ENCODE measurements at regions not wholly inside any gene's neighbourhood (a gene's known extent, or its start where the extent isn't known, plus 50 kb on each side); places are given as distances from the start of the nearest gene placed in this dataset.

DNA sequence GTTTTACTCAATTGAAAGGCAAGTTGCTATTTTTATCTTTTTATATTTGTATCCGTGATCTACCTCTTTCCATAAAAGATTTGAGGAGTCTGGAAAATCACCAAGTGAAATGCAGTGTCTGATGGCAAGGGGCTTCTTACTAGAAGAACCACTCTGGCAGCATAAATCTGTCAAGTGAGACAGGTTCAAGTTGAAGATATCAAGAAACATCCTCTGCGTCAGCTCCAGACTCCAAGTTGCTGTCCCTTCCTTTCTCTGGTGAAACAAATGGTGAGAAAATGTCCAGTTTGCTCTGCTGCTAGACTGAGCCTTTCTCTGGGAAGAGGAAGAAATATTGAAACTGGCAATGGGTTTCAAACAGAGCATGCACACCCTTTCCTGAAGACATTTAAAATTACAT is 411.2 kb downstream of the PLPP3 start:
- Histone ChIP-seq H4K20me1 (ENCODE audit: insufficient read depth, low read length) (no peaks in the 10 kb centered on the region), H3K79me2 (ENCODE audit: insufficient read depth, low read length) (no peaks in the 10 kb centered on the region), H3F3A (ENCODE audit: insufficient read depth, low read length) (no peaks in the 10 kb centered on the region), H3K27me3 (ENCODE audit: insufficient read depth, low read length) (no peaks in the 10 kb centered on the region), H3K4me3 (ENCODE audit: low read depth, low read length, poor library complexity, severe bottlenecking) (no peak overlapping the region), H2AFZ (ENCODE audit: low read length) (no peak overlapping the region), H3K27ac (ENCODE audit: low read depth, low read length, poor library complexity, severe bottlenecking) (no peak overlapping the region), H3K36me3 (ENCODE audit: insufficient read depth, low read length) (no peaks in the 10 kb centered on the region), H3K9me2 (ENCODE audit: low read depth, low read length) (no peaks in the 10 kb centered on the region), H3K4me1 (ENCODE audit: insufficient read depth, low read length, severe bottlenecking) (no peaks in the 10 kb centered on the region), H3K9ac (ENCODE audit: low read length) (no peak overlapping the region), H3K4me2 (ENCODE audit: low read length) (no peak overlapping the region), H3K9me3 (ENCODE audit: low read length) (no peaks in the 10 kb centered on the region)
- no peak for TF ChIP-seq EZH2 (IDR thresholded peaks at IDR 0.05; ENCODE audit: borderline replicate concordance, low read length)

- Histone ChIP-seq H3K4me2 (ENCODE audit: low read length) (no peak overlapping the region), H3K4me3 (ENCODE audit: low read depth, low read length, poor library complexity, severe bottlenecking) (no peak overlapping the region), H3K9me3 (ENCODE audit: low read length) (no peaks in the 10 kb centered on the region), H3K36me3 (ENCODE audit: insufficient read depth, low read length) (no peaks in the 10 kb centered on the region), H4K20me1 (ENCODE audit: insufficient read depth, low read length) (no peaks in the 10 kb centered on the region), H3K9me2 (ENCODE audit: low read depth, low read length) (no peaks in the 10 kb centered on the region), H3K27me3 (ENCODE audit: insufficient read depth, low read length) (no peaks in the 10 kb centered on the region), H3K4me1 (ENCODE audit: insufficient read depth, low read length, severe bottlenecking) (no peaks in the 10 kb centered on the region), H2AFZ (ENCODE audit: low read length) (no peak overlapping the region), H3F3A (ENCODE audit: insufficient read depth, low read length) (no peaks in the 10 kb centered on the region), H3K27ac (ENCODE audit: low read depth, low read length, poor library complexity, severe bottlenecking) (no peak overlapping the region), H3K79me2 (ENCODE audit: insufficient read depth, low read length) (no peaks in the 10 kb centered on the region), H3K9ac (ENCODE audit: low read length) (no peak overlapping the region)
- TF ChIP-seq EZH2 (IDR thresholded peaks at IDR 0.05; ENCODE audit: borderline replicate concordance, low read length), result no peak
Observed at GRCh38 chr1:56167596-56167995, 411.8 kb downstream of the PLPP3 start.

DNA sequence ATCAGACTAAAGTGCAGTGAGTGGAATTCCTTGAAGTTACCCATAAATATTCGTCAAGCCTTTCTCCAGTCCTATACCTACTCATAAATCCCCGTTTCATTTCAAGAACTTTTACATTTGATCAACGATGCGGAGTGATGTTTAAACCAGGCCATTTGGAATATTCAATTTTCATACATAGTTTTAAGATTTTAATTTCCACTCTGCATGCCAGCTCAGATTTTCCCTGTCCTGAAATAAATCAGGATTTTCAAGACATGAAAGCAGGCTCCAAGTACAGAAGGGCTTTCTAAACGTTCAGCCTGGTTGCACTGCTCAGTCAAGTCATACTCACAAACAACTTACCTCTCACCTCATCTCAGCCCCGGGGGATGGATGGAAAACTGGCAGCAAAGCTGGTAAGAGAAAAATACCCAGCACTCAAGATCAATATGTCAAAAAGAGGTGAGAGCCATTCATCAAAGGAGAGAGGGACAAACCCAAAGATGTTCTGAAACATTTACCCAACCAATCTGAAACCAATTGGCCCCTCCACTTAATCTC is 418.5 kb downstream of the PLPP3 start:
- Histone ChIP-seq H3K4me2 (ENCODE audit: low read length) (no peak overlapping the region), H3K79me2 (ENCODE audit: insufficient read depth, low read length) (no peaks in the 10 kb centered on the region), H3K4me1 (ENCODE audit: insufficient read depth, low read length, severe bottlenecking) (no peaks in the 10 kb centered on the region), H3K9me2 (ENCODE audit: low read depth, low read length) (no peaks in the 10 kb centered on the region), H3K36me3 (ENCODE audit: insufficient read depth, low read length) (no peaks in the 10 kb centered on the region), H3K9ac (ENCODE audit: low read length) (no peak overlapping the region), H3F3A (ENCODE audit: insufficient read depth, low read length) (no peaks in the 10 kb centered on the region), H4K20me1 (ENCODE audit: insufficient read depth, low read length) (no peaks in the 10 kb centered on the region), H3K9me3 (ENCODE audit: low read length) (no peaks in the 10 kb centered on the region), H3K4me3 (ENCODE audit: low read depth, low read length, poor library complexity, severe bottlenecking) (no peak overlapping the region), H2AFZ (ENCODE audit: low read length) (no peak overlapping the region), H3K27me3 (ENCODE audit: insufficient read depth, low read length) (no peaks in the 10 kb centered on the region), H3K27ac (ENCODE audit: low read depth, low read length, poor library complexity, severe bottlenecking) (no peak overlapping the region)
- TF ChIP-seq CTCF (IDR thresholded peaks at IDR 0.05; ENCODE audit: low read length), result no peak
- no peak for TF ChIP-seq EZH2 (IDR thresholded peaks at IDR 0.05; ENCODE audit: borderline replicate concordance, low read length)

- no peaks in the 10 kb centered on the region for H3K4me1 ChIP-seq (ENCODE audit: insufficient read depth, low read length, severe bottlenecking)
- no peaks in the 10 kb centered on the region for H3F3A ChIP-seq (ENCODE audit: insufficient read depth, low read length)
- H2AFZ ChIP-seq (ENCODE audit: low read length), result no peak overlapping the region
- TF ChIP-seq EZH2 (IDR thresholded peaks at IDR 0.05; ENCODE audit: borderline replicate concordance, low read length) (no peak), CTCF (IDR thresholded peaks at IDR 0.05; ENCODE audit: low read length) (no peak)
- H3K79me2 ChIP-seq (ENCODE audit: insufficient read depth, low read length), result no peaks in the 10 kb centered on the region
- H3K27ac ChIP-seq (ENCODE audit: low read depth, low read length, poor library complexity, severe bottlenecking), result no peak overlapping the region
- H3K27me3 ChIP-seq (ENCODE audit: insufficient read depth, low read length), result no peaks in the 10 kb centered on the region
- H3K4me2 ChIP-seq (ENCODE audit: low read length), result no peak overlapping the region
- no peaks in the 10 kb centered on the region for H3K9me2 ChIP-seq (ENCODE audit: low read depth, low read length)
- H3K9me3 ChIP-seq (ENCODE audit: low read length), result no peaks in the 10 kb centered on the region
- H3K4me3 ChIP-seq (ENCODE audit: low read depth, low read length, poor library complexity, severe bottlenecking), result no peak overlapping the region
- no peaks in the 10 kb centered on the region for H4K20me1 ChIP-seq (ENCODE audit: insufficient read depth, low read length)
- no peak overlapping the region for H3K9ac ChIP-seq (ENCODE audit: low read length)
- no peaks in the 10 kb centered on the region for H3K36me3 ChIP-seq (ENCODE audit: insufficient read depth, low read length)
Observed at GRCh38 chr1:56156971-56157876, 422.1 kb downstream of the PLPP3 start.
